Neuronal stem cell (in vitro differentiated cells): ENCODE measurements at regions not wholly inside any gene's neighbourhood (a gene's known extent, or its start where the extent isn't known, plus 50 kb on each side); places are given as distances from the start of the nearest gene placed in this dataset.
A peak's percentile ranks its signal among the peaks of the same experiment; 100 is the strongest.

Source experiments
- DNase-seq: peaks from one replicate; pipeline ENCODE4 v3.0.0-alpha.2; 2013; ENCODE audit warnings: low spot score
- H2AFZ ChIP-seq: one replicate; pipeline ENCODE4 v1.6.1; 2013; ENCODE audit warnings: mild to moderate bottlenecking, low read length, inconsistent platforms
- H2AK5ac ChIP-seq: 2 replicates; pipeline ENCODE4 v1.6.1; 2013; ENCODE audit warnings: low read depth, mild to moderate bottlenecking, inconsistent platforms, low read length, moderate library complexity, mixed read lengths
- H2BK120ac ChIP-seq: 2 replicates; pipeline ENCODE4 v1.6.1; 2013; ENCODE audit warnings: low read depth, mild to moderate bottlenecking, inconsistent platforms, low read length, moderate library complexity, mixed read lengths
- H2BK12ac ChIP-seq: one replicate; pipeline ENCODE4 v1.6.1; 2013; ENCODE audit warnings: low read length, inconsistent platforms
- H2BK15ac ChIP-seq: 2 replicates; pipeline ENCODE4 v1.6.1; 2013; ENCODE audit warnings: mild to moderate bottlenecking, low read length, inconsistent platforms, mixed read lengths
- H2BK5ac ChIP-seq: one replicate; pipeline ENCODE4 v1.6.1; 2013; ENCODE audit warnings: inconsistent platforms, mild to moderate bottlenecking, low read length, moderate library complexity
- H3K14ac ChIP-seq: one replicate; pipeline ENCODE4 v1.6.1; 2013; ENCODE audit warnings: low read length, inconsistent platforms
- H3K18ac ChIP-seq: 2 replicates; pipeline ENCODE4 v1.6.1; 2013; ENCODE audit warnings: low read length, inconsistent platforms
- H3K23ac ChIP-seq: 2 replicates; pipeline ENCODE4 v1.6.1; 2013; ENCODE audit warnings: low read depth, mild to moderate bottlenecking, mixed read lengths, low read length, inconsistent platforms; ENCODE audit not compliant: poor library complexity
- H3K27ac ChIP-seq: replicated peaks from 3 replicates; pipeline ENCODE4 v1.5.1; 2013; ENCODE audit warnings: low read length, inconsistent platforms
- H3K27me3 ChIP-seq, 3 experiments: 2 replicates each; pipeline ENCODE4 v1.6.1; 2013; ENCODE audit warnings: low read length in 3 of 3, mild to moderate bottlenecking in 2 of 3, inconsistent platforms in 1 of 3, low read depth in 1 of 3, mixed read lengths in 1 of 3, moderate library complexity in 1 of 3; ENCODE audit not compliant: control insufficient read depth in 3 of 3, insufficient read depth in 3 of 3
- H3K36me3 ChIP-seq, 2 donors: replicated peaks in 1 of 2; 2 replicates each; pipeline ENCODE4 v1.6.1; 2013; ENCODE audit warnings: low read length in 2 of 2; ENCODE audit not compliant: control insufficient read depth in 2 of 2, insufficient read depth in 2 of 2
- H3K4ac ChIP-seq: 2 replicates; pipeline ENCODE4 v1.6.1; 2013; ENCODE audit warnings: inconsistent platforms, mild to moderate bottlenecking, low read length, moderate library complexity
- H3K4me1 ChIP-seq, 2 donors: 1 replicate in 1 of 2; 2 replicates in 1 of 2; pipeline ENCODE4 v1.6.1; 2013; ENCODE audit warnings: low read length in 2 of 2, low read depth in 1 of 2; ENCODE audit not compliant: control insufficient read depth in 2 of 2, insufficient read depth in 1 of 2
- H3K4me2 ChIP-seq: one replicate; pipeline ENCODE4 v1.6.1; 2013; ENCODE audit warnings: mild to moderate bottlenecking, low read length, inconsistent platforms; ENCODE audit not compliant: insufficient read depth, poor library complexity, severe bottlenecking
- H3K4me3 ChIP-seq, 2 donors: 2 replicates each; pipeline ENCODE4 v1.5.1; 2013; ENCODE audit warnings: low read length in 2 of 2, mild to moderate bottlenecking in 2 of 2, inconsistent platforms in 1 of 2, moderate library complexity in 1 of 2
- H3K79me1 ChIP-seq: one replicate; pipeline ENCODE4 v1.6.1; 2013; ENCODE audit warnings: low read depth, mild to moderate bottlenecking, inconsistent platforms, low read length, moderate library complexity
- H3K9ac ChIP-seq: one replicate; pipeline ENCODE4 v1.6.1; 2013; ENCODE audit warnings: mild to moderate bottlenecking, low read depth, low read length, inconsistent platforms; ENCODE audit not compliant: poor library complexity
- H3K9me3 ChIP-seq, 2 donors: replicated peaks in 1 of 2; 2 replicates each; pipeline versions ENCODE3 to v1.6.1; 2013; ENCODE audit warnings: low read length in 2 of 2, mild to moderate bottlenecking in 2 of 2, inconsistent platforms in 1 of 2, low read depth in 1 of 2, mixed read lengths in 1 of 2, moderate library complexity in 1 of 2; ENCODE audit not compliant: control insufficient read depth in 2 of 2, insufficient read depth in 1 of 2
- H4K8ac ChIP-seq: one replicate; pipeline ENCODE4 v1.6.1; 2013; ENCODE audit warnings: low read depth, mild to moderate bottlenecking, inconsistent platforms, low read length, moderate library complexity
- H4K91ac ChIP-seq: one replicate; pipeline ENCODE4 v1.6.1; 2013; ENCODE audit warnings: low read length, low read depth, mild to moderate bottlenecking, inconsistent platforms; ENCODE audit not compliant: poor library complexity
- WGBS, 2 donors: extraction: QIAGEN DNeasy Blood & Tissue Kit; methylation state at CpG; one replicate each; pipeline ENCODE4 v1.1.7; 2013; ENCODE audit warnings: missing lambda C conversion rate in 2 of 2, mixed read lengths in 1 of 2; ENCODE audit not compliant: insufficient read length in 2 of 2, insufficient replicate concordance in 1 of 2; ENCODE audit errors: extremely low coverage in 2 of 2; 5-methylcytosine and 5-hydroxymethylcytosine counted together

DNA sequence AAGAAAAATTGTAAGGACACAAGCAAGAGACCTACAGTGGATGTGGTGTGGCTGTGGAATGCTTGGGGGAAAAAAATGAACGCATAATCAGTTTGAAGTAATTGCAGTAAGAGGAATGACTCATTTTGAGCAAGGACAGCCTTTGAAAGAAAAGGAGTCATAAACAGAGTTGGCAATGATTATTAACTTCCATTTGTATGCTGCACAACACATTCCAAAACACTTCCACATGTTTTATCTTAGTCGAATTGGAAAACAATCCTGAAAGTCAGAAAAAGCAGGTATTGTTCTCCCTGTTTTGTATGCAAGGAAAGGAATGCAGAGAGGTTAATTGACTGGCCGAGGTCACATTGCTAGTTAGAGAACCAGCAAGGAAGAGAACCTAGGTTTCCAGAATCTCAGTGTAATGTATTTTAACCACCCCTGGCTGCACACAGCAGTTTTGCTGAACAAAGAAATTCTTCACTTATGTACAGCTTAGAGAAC, 630.0 kb upstream of the MIR17HG start:
- Histone ChIP-seq H3K27me3 (no peaks in the 10 kb centered on the region), H4K91ac (no peak overlapping the region), H3K4me1 (peaks cover 9 to 14% of the 10 kb centered on the region in 2 donors), H3K9ac (no peak overlapping the region), H4K8ac (no peak overlapping the region), H2BK120ac (no peak overlapping the region), H3K79me1 (no peaks in the 10 kb centered on the region), H3K4me2 (no peak overlapping the region), H3K27ac (peak overlapping the region; percentile 84), H2BK15ac (no peak overlapping the region), H3K23ac (no peak overlapping the region), H3K4me3 (no peak overlapping the region), H2AFZ (peak overlapping the region; percentile 22), H3K14ac (no peak overlapping the region), H3K4ac (no peak overlapping the region), H2BK5ac (no peak overlapping the region), H3K9me3 (no peaks in the 10 kb centered on the region), H2BK12ac (no peak overlapping the region), H3K18ac (no peak overlapping the region), H2AK5ac (no peak overlapping the region), H3K36me3 (no peaks in the 10 kb centered on the region)
- DNase-seq = peak; percentile 72
- WGBS, 2 donors = no CpG with 5 or more reads among the region's 3 CpGs

- Histone ChIP-seq H3K27ac (no peak overlapping the region), H2BK12ac (no peak overlapping the region), H2BK5ac (no peak overlapping the region), H3K4me2 (no peak overlapping the region), H3K14ac (no peak overlapping the region), H4K8ac (no peak overlapping the region), H3K9me3 (no peaks in the 10 kb centered on the region), H3K4me3 (no peak overlapping the region), H2AFZ (no peak overlapping the region), H3K18ac (no peak overlapping the region), H3K23ac (no peak overlapping the region), H2AK5ac (no peak overlapping the region), H3K27me3 (no peaks in the 10 kb centered on the region), H4K91ac (no peak overlapping the region), H3K79me1 (no peaks in the 10 kb centered on the region), H3K9ac (no peak overlapping the region), H2BK15ac (no peak overlapping the region), H3K4ac (no peak overlapping the region), H3K4me1 (peaks cover 9 to 14% of the 10 kb centered on the region in 2 donors), H3K36me3 (no peaks in the 10 kb centered on the region), H2BK120ac (no peak overlapping the region)
- no CpG with 5 or more reads among the region's 3 CpGs for WGBS, 2 donors
- DNase-seq = no peak
Measured at GRCh38 chr13:90719461-90719860, 628.0 kb upstream of the MIR17HG start.

DNA sequence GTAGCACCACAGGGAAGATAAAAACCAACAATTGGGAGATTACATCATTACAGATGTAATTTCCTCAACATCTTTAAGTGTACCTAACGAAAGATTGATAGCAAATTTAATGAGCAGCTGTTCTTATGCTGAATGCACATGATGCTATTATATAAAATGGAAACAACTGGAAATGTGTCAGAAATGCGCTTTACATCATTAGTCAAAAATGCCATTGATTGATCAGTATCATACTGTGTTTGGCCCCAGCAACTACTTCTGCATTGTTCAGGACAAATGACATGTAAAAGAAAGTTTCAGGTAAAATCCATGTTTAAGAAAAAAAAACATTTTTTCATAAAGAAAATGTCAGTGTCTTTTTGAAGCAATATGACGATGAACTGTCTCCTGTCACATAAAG, 625.5 kb upstream of the MIR17HG start:
- Histone ChIP-seq H2BK12ac (no peak overlapping the region), H2BK120ac (no peak overlapping the region), H2AFZ (no peak overlapping the region)

GRCh38 chr13:90723381-90723780, 624.1 kb upstream of the MIR17HG start:
- DNase-seq = no peak
- H2BK15ac ChIP-seq = no peak overlapping the region
- no peaks in the 10 kb centered on the region for H3K9me3 ChIP-seq
- no peak overlapping the region for H3K4ac ChIP-seq
- no peak overlapping the region for H4K8ac ChIP-seq
- no peaks in the 10 kb centered on the region for H3K27me3 ChIP-seq
- H3K4me1 ChIP-seq = peaks cover 2 to 4% of the 10 kb centered on the region in 2 donors
- H3K14ac ChIP-seq = no peak overlapping the region
- H3K27ac ChIP-seq = no peak overlapping the region
- no peak overlapping the region for H3K4me2 ChIP-seq
- no peak overlapping the region for H2BK5ac ChIP-seq
- 100% methylated on average over 1 of the region's 1 CpG; no CpG with 5 or more reads in 1 of the 2 donors for WGBS, 2 donors
- no peak overlapping the region for H3K4me3 ChIP-seq
- no peak overlapping the region for H3K18ac ChIP-seq
- H4K91ac ChIP-seq = no peak overlapping the region
- H3K23ac ChIP-seq = no peak overlapping the region
- H2BK12ac ChIP-seq = no peak overlapping the region
- no peak overlapping the region for H2AK5ac ChIP-seq
- no peak overlapping the region for H2AFZ ChIP-seq
- H3K36me3 ChIP-seq = no peaks in the 10 kb centered on the region
- no peak overlapping the region for H3K9ac ChIP-seq
- no peak overlapping the region for H2BK120ac ChIP-seq
- H3K79me1 ChIP-seq = no peaks in the 10 kb centered on the region

More for the DNA sequence above, 625.5 kb upstream of the MIR17HG start:
- H3K4ac ChIP-seq = no peak overlapping the region
- no peak overlapping the region for H3K14ac ChIP-seq
- H3K9ac ChIP-seq = no peak overlapping the region
- H3K4me3 ChIP-seq = no peak overlapping the region
- no CpG with 5 or more reads among the region's 3 CpGs for WGBS, 2 donors
- peaks cover 6 to 14% of the 10 kb centered on the region in 2 donors for H3K4me1 ChIP-seq
- H2AK5ac ChIP-seq = no peak overlapping the region
- H3K79me1 ChIP-seq = no peaks in the 10 kb centered on the region
- H3K18ac ChIP-seq = no peak overlapping the region
- H3K27ac ChIP-seq = no peak overlapping the region
- DNase-seq = no peak
- no peaks in the 10 kb centered on the region for H3K9me3 ChIP-seq
- no peaks in the 10 kb centered on the region for H3K27me3 ChIP-seq
- no peak overlapping the region for H2BK15ac ChIP-seq
- H4K91ac ChIP-seq = no peak overlapping the region
- no peak overlapping the region for H3K23ac ChIP-seq
- no peak overlapping the region for H3K4me2 ChIP-seq
- no peak overlapping the region for H2BK5ac ChIP-seq
- H3K36me3 ChIP-seq = no peaks in the 10 kb centered on the region
- no peak overlapping the region for H4K8ac ChIP-seq
